DOHH2 (cell line): ENCODE measurements at regions not wholly inside any gene's neighbourhood (a gene's known extent, or its start where the extent isn't known, plus 50 kb on each side); places are given as distances from the start of the nearest gene placed in this dataset.

Experiments used
- CTCF ChIP-seq: fragments of 200-600 bp; sonication (generic); IDR thresholded peaks from one replicate; pipeline ENCODE4 v1.5.1; 2014; ENCODE audit warnings: antibody characterized with exemption, mild to moderate bottlenecking, low read depth, low read length; ENCODE audit not compliant: poor library complexity, severe bottlenecking
- EZH2phosphoT487 ChIP-seq: fragments of 200-600 bp; sonication (generic); IDR thresholded peaks from 2 replicates; pipeline ENCODE4 v1.6.1; 2017; ENCODE audit warnings: borderline replicate concordance, mild to moderate bottlenecking, antibody characterized with exemption, low read length, moderate library complexity, mixed read lengths

- TF ChIP-seq CTCF (no peak), EZH2phosphoT487 (no peak)
These were observed 698.3 kb upstream of the FANCL start for GRCh38 chr2:58939388-58939787.
